HG02870 (cell line): ENCODE measurements at regions not wholly inside any gene's neighbourhood (a gene's known extent, or its start where the extent isn't known, plus 50 kb on each side); places are given as distances from the start of the nearest gene placed in this dataset.

Experiments used
- ATAC-seq: cut with Tn5 transposase; IDR thresholded peaks from one replicate; pipeline ENCODE4 v1.9.1; 2021; ENCODE audit warnings: mild to moderate bottlenecking, moderate library complexity; ENCODE audit not compliant: unreplicated experiment

DNA sequence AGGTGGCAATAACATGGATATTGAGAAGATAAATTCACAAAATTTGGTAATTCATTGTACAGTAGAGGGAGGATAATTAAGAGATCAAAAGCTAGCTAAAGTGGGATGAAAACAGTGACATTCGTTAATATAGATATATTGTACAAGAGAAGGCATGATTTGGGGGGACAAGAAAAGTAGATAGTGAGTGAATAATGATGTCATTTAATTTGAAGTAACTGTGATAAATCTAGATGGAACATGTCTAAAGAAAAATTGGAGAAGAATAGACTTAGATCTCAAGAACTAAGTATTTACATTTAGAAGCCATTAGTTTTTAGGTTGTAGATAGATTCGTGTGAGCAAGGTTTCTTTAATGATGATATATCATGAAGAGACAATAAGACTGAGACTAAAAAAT lies 594.0 kb upstream of the RGS18 start:
- ATAC-seq = no peak

- no peak for ATAC-seq
These were observed 585.8 kb upstream of the RGS18 start for GRCh38 chr1:191572479-191572878.

- ATAC-seq = no peak
These were observed 583.1 kb upstream of the RGS18 start for GRCh38 chr1:191575180-191575579.

DNA sequence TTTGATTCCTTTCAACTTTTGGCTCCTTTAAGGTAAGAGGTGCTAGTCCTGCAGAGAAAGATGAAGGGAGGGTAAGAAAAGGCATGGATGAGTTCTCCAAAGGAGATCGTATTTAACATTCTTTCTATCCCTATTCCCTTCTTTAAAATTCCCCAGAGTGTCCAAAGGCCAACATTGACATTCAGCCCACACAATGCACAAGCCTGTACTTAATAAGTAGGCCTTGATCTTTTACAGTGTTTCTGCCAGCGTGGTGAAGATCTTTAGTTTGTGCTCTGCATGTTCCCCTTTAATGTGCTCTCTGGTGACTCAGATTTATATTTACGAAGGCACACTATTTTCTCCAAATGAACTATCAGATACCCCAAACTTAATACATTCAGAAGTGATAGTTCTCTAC lies 582.5 kb upstream of the RGS18 start:
- no peak for ATAC-seq

GRCh38 chr1:191577213-191577612 lies 581.0 kb upstream of the RGS18 start:
- ATAC-seq = no peak

- no peak for ATAC-seq
These were observed 580.0 kb upstream of the RGS18 start for GRCh38 chr1:191578281-191578680.

DNA sequence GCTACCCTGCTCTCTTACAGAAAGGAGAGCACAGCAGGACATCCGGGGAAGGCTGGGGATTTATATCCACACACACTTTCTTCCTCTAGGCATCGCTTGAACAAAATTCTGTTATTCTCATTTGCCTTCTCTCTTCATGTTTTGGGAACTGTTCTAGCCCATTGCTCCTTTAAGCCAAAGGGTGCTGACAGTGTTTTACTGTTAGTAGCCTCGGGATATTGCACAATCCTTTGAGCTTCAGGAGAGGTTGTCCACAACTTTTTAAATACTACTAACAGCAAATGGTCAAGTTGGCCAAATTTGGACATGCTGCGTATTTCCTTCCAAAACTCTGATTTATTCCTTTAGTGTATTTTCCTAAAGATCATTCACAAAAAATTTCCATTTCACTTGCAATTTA lies 579.2 kb upstream of the RGS18 start:
- no peak for ATAC-seq

DNA sequence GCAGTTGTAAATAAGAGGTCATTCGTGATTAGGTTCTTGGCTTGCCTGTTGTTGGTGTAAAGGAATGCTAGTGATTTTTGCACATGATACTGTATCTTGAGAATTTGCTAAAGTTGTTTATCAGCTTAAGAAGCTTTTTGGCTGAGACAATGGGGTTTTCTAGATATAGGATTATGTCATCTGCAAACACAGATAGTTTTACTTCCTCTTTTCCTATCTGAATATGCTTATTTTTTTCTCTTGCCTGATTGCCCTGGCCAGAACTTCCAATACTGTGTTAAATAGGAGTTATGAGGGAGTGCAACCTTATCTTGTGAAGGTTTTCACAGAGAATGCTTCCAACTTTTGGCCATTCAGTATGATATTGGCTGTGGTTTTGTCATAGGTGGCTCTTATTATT lies 576.1 kb upstream of the RGS18 start:
- ATAC-seq = peak; percentile 63

DNA sequence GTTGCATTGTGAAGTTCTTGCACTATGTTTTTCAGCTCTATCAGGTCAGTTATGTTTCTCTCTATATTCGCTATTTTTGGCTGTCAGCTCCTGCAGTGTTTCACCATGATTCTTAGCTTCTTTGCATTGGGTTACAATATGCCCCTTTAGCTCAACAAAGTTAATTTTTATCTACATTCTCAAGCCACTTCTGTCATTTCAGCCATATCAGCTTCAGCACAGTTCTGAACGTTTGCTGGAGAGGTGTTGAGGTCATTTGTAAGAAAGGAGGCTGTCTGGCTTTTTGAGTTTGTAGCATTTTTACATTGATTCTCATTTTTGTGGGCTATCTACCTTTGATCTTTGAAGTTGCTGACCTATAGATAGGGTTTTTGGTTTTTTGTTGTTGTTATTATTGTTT lies 573.2 kb upstream of the RGS18 start:
- no peak for ATAC-seq

- ATAC-seq = no peak
These were observed 569.4 kb upstream of the RGS18 start for GRCh38 chr1:191588905-191589304.

DNA sequence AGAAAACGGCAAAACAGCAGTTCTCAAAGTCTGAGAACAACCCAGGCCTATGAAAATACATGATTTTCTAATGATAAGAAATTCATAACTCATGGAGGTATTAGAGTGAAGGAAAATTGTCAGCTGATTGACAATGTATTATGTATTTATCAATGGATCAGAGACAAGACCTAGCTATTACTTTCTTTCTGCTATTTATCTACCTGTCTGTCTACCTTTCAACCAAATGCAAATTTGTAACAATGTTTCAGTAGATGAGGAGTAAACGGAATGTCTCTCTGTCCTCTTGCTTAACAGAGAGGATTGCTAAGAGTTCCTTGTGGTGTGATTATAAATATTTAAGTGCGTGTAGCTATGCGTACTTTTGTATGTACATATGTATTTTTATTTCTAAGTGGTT lies 568.7 kb upstream of the RGS18 start:
- no peak for ATAC-seq

- no peak for ATAC-seq
These were observed 567.7 kb upstream of the RGS18 start for GRCh38 chr1:191590578-191590977.

- ATAC-seq = no peak
These were observed 566.2 kb upstream of the RGS18 start for GRCh38 chr1:191592039-191592438.

DNA sequence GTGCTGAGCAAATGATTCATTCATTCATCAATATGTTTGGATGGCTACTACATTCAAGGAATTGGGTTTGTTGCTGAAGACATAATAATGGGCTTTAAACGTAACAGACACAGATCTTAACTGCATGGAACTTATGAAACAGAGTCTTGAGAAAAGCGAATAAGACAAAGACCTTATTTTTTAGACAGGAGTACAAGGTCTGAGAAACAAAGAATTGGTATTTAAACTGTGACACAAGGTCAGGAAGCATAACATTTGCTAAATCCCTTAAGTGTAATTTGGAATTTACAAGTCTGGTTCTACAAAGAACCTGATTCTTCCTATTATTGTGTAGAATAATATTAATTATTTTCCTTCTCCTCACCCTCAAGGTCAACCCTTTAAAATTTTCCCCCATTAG lies 565.4 kb upstream of the RGS18 start:
- no peak for ATAC-seq

GRCh38 chr1:191595170-191595569 lies 563.1 kb upstream of the RGS18 start:
- no peak for ATAC-seq

GRCh38 chr1:191608367-191608766 lies 549.9 kb upstream of the RGS18 start:
- ATAC-seq = no peak

DNA sequence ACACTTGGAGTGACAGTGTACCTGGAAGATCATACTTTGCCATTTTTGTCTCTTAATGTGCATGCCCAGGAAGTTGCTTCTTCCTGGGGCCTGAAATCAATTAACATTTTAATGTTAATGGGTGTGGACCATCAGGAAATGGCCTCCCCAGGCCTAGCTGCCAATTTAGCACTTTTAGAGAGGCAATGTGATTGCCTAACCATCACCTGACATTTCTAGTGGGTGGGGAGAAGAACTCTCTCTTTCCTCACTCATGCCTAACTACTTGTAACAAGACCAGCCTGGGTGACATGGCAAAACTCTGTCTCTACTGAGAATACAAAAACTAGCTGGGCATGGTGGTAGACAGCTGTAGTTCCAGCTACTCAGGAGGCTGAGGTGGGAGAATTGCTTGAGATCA lies 549.0 kb upstream of the RGS18 start:
- ATAC-seq = no peak

DNA sequence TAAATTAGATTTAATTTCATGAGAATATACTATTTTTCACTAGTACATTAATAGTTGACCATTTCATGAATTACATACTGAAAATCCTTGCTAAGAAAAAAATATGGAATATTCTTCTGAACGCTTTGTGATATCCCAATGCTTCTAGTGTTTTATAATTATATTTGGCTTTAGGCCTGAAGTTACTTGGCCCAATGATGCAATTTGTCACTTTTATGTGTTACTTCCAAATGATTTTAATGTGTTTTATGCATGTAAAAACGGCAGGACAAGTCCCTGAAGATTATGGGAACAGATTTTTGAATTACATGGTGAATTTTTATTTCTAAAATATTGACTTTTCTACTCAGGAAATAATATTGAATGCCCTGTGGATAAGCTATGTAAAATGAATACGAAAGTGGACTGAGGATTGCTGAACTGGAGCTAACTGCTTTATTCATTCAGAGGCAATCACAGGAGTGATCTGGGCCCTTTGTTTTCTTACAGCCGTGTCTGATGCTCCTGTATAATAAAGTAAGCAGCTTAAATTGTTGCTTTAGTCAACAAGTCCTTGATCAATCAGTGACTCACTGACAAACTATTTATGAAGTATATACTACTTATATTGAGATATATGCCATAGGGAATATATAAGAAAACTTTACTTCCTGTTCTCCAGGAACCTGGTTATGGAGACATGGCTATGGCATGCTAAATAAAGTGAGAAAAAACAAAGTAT lies 543.0 kb upstream of the RGS18 start:
- no peak for ATAC-seq

GRCh38 chr1:191618181-191618580 lies 540.1 kb upstream of the RGS18 start:
- ATAC-seq = no peak

DNA sequence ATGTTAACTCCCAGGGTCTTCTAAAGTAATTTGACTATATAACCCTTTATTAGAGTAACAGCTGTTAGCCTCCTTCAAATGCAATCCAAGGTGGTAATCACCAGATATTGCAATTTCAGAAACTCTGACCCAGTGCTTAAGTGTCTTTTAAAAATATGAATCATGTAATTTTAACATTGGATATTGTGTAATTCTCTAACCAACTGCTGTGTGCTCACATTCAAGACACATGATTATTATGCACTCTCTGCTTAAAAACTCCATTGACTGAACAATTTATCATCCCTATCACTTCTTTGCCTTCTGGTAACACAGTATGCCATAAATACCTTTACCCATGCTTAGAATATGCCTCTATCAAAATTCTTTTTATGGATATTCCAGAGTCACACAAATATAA lies 537.4 kb upstream of the RGS18 start:
- no peak for ATAC-seq

GRCh38 chr1:191624044-191624443 lies 534.2 kb upstream of the RGS18 start:
- no peak for ATAC-seq

GRCh38 chr1:191629836-191630235 lies 528.4 kb upstream of the RGS18 start:
- ATAC-seq = no peak

DNA sequence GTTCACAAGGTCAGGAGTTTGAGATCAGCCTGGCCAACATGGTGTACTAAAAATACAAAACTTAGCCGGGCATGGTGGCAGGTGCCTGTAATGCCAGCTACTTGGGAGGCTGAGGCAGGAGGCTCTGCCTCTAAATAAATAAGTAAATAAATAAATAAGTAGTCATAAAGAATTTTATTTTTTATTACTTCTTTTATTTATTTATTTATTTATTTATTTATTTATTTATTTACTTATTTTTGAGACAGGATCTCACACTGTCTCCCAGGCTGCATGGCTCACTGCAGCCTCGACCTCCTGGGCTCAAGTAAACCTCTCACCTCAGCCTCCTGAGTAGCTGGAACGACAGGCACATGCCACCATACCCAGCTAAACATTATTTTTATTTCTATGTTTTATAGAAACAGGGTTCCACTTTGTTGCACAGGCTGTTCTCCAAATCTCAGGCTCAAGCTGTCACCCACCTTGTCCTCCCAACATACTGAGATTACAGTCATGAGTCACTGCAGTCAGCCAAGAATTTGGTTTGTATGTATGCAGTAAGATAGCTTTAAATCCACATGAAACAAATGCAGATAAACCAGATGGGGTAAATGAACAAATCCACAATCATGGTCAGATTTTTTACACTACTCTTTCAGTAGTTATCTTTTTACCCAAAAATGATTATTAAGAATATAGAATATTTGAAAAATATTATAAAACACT lies 523.3 kb upstream of the RGS18 start:
- ATAC-seq = no peak
